Activated CD8-positive, alpha-beta T cell treated with anti-CD3 and anti-CD28 coated beads, Interleukin-2, amount 10 ng/mL, durations not matched to agents 7 days and 5 days (primary cell): ENCODE measurements at regions not wholly inside any gene's neighbourhood (a gene's known extent, or its start where the extent isn't known, plus 50 kb on each side); places are given as distances from the start of the nearest gene placed in this dataset.

Experiments used
- ATAC-seq: fragments of 150-1000 bp; cut with Tn5 transposase; one replicate; pipeline ENCODE4 v1.10.0; 2021; ENCODE audit warnings: moderate library complexity
- CTCF ChIA-PET: fragments of 350-600 bp; sonication (Branson Sonifier 250); formaldehyde crosslinking; loops from one replicate; lab custom pipeline; 2021; ENCODE audit warnings: antibody characterized with exemption; lab: Charles Lee
- POLR2A ChIA-PET: fragments of 350-600 bp; sonication (Branson Sonifier 250); formaldehyde crosslinking; loops from one replicate; lab custom pipeline; 2021; ENCODE audit warnings: antibody characterized with exemption; lab: Charles Lee
- DNase-seq: peaks from one replicate; pipeline ENCODE4 v3.0.0-alpha.2; 2020
- H3K27ac Mint-ChIP-seq: one replicate; pipeline ENCODE4 v1.8.0; 2021; ENCODE audit warnings: mild to moderate bottlenecking, mixed read lengths
- H3K27me3 Mint-ChIP-seq: one replicate; pipeline ENCODE4 v1.8.0; 2021; ENCODE audit warnings: low read depth, mixed read lengths
- H3K36me3 Mint-ChIP-seq: one replicate; pipeline ENCODE4 v1.8.0; 2021; ENCODE audit warnings: low read depth, mixed read lengths
- H3K4me1 Mint-ChIP-seq: one replicate; pipeline ENCODE4 v1.8.0; 2021; ENCODE audit warnings: low read depth, mixed read lengths
- H3K4me3 Mint-ChIP-seq: one replicate; pipeline ENCODE4 v1.8.0; 2021; ENCODE audit warnings: mild to moderate bottlenecking, mixed read lengths
- H3K9me3 Mint-ChIP-seq: one replicate; pipeline ENCODE4 v1.8.0; 2022; ENCODE audit warnings: mixed read lengths; ENCODE audit not compliant: insufficient read depth

DNA sequence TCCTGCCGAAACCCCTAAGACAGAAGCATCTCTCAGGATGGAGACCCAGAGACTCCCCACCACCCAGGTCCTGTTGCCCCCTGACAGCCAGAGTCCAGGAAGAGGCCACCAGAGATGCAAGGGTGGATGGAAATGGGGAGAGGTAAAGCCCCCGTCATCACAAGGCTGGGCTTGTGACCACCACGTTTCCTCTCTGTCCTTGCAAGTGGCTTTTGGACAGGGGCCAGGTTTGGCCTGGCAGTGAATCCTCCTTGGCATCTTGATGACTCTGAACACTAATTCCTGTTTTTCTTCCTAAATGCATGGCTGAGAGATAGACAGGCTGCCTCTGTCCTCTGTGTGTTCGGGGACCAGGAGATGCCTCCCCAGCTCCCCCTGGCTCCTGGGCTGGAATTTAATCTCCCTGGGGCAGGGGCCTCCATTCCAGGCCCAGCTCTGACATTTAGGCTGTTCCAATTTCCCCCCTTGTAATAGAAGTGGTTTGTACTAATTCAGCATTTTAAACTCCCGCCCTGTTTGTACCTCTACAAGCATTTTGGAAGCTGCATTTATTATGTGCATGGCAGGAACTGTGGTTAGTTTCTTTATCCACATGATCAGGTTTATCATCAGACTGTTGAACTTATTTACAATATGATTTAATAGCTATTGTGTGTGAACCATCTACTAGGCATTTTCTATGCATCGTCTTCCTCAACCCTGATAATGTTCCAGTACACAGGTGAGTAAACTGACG, 116.1 kb upstream of the IRX6 start:
- Mint-ChIP-seq H3K27ac (no peak overlapping the region), H3K9me3 (no peaks in the 10 kb centered on the region), H3K36me3 (no peaks in the 10 kb centered on the region), H3K27me3 (no peaks in the 10 kb centered on the region), H3K4me1 (no peaks in the 10 kb centered on the region), H3K4me3 (no peak overlapping the region)
- ChIA-PET CTCF (no interaction called here), POLR2A (no interaction called here)
- DNase-seq = no peak
- ATAC-seq = no peak

DNA sequence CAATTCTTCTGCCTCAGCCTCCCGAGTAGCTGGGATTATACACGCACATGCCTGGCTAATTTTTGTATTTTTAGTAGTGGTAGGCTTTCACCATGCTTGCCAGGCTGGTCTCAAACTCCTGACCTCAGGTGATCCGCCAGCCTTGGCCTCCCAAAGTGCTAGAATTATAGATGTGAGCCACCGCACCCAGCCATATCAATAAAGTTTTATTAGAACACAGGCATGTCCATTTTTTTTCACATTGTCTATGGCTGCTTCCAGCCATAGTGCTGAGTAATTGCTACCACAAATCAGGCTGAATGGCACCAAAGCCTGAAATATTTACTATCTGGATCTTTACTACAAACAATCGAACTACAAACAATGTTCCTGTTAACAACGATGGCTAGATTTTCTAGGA, 114.4 kb upstream of the IRX6 start:
- Mint-ChIP-seq H3K27ac (no peak overlapping the region), H3K36me3 (no peaks in the 10 kb centered on the region), H3K4me3 (no peak overlapping the region), H3K4me1 (no peaks in the 10 kb centered on the region), H3K27me3 (no peaks in the 10 kb centered on the region), H3K9me3 (no peaks in the 10 kb centered on the region)
- ATAC-seq = no peak
- no peak for DNase-seq
- ChIA-PET POLR2A (no interaction called here), CTCF (no interaction called here)

DNA sequence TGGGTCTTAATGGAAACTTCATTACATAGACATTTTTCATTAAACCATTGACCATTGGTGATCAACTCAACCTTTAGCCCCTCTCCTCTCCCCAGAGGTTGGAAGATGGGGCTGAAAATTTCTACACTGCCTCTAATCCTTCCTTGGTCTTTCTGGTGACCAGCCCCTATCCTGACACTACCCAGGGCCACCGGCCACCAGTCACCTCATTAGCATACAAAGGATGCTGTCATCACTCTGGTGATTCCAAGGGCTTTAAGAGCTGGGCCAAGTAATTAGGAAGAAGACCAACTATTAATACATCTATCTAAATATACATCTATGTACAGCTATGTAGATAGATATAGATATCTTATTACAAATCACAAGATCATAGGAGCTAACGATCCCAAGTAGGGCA, 111.2 kb upstream of the IRX6 start:
- H3K27ac Mint-ChIP-seq = no peak overlapping the region
- no peaks in the 10 kb centered on the region for H3K27me3 Mint-ChIP-seq
- ChIA-PET CTCF (no interaction called here), POLR2A (no interaction called here)
- no peak for ATAC-seq
- H3K4me1 Mint-ChIP-seq = no peaks in the 10 kb centered on the region
- H3K4me3 Mint-ChIP-seq = no peak overlapping the region
- no peak for DNase-seq
- no peaks in the 10 kb centered on the region for H3K36me3 Mint-ChIP-seq
- no peaks in the 10 kb centered on the region for H3K9me3 Mint-ChIP-seq

DNA sequence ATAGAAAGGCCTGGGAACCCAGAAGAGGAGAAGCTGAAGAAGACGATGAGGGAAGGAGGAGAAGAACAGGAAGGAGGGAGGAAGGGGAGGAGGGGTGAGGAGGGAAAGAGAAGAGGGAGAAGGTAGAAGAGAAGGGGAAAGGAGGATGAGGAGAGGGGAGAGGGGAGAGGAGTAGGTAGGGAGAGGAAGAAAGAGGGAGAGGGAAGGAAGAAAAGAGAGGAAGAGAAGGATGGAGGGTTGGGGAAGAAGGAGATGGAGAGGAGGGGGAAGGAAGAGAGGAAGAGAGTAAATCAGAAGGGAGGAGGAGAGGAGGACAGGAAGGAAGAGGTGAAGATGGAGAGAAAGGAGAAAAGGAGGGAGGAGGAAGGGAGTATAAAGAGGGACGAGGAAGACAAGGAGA, 109.6 kb upstream of the IRX6 start:
- POLR2A ChIA-PET = no interaction called here
- Mint-ChIP-seq H3K4me1 (no peaks in the 10 kb centered on the region), H3K4me3 (no peak overlapping the region), H3K9me3 (no peaks in the 10 kb centered on the region), H3K27ac (no peak overlapping the region), H3K27me3 (no peaks in the 10 kb centered on the region), H3K36me3 (no peaks in the 10 kb centered on the region)
- CTCF ChIA-PET = no interaction called here
- ATAC-seq (no peak), DNase-seq (no peak)

DNA sequence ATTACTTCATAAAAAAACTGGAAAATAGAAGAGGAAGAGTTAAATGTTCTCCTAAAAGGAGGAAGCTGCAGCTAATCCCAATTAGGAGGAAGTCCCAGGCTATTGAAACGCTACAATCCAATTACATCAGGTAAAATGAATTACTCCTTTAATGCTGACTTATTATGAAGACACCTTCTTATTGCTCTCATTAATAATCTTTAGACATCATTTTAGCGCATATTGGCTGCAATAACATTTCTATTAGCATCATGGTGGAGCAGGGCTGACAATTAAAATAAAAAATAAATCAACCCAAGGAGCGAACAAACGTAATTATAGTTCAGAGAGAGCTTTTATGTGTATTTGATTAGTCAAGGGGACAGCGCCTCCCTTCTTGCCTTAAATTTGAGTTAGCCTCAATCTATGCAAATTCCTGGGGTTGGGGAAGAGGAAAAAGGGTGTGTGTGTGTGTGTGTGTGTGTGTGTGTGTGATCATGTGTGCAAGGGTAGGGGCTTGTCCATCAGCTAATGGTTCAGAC, 109.0 kb upstream of the IRX6 start:
- H3K4me3 Mint-ChIP-seq = no peak overlapping the region
- no peaks in the 10 kb centered on the region for H3K36me3 Mint-ChIP-seq
- DNase-seq = no peak
- ChIA-PET CTCF (no interaction called here), POLR2A (no interaction called here)
- H3K27ac Mint-ChIP-seq = no peak overlapping the region
- no peaks in the 10 kb centered on the region for H3K9me3 Mint-ChIP-seq
- no peaks in the 10 kb centered on the region for H3K27me3 Mint-ChIP-seq
- no peak for ATAC-seq
- H3K4me1 Mint-ChIP-seq = no peaks in the 10 kb centered on the region

GRCh38 chr16:55217392-55217791, 106.6 kb upstream of the IRX6 start:
- H3K27ac Mint-ChIP-seq = no peak overlapping the region

GRCh38 chr16:55221836-55222235, 102.2 kb upstream of the IRX6 start:
- DNase-seq = no peak
- H3K4me1 Mint-ChIP-seq = no peaks in the 10 kb centered on the region
- ATAC-seq = no peak
- no peak overlapping the region for H3K4me3 Mint-ChIP-seq
- H3K27me3 Mint-ChIP-seq = no peaks in the 10 kb centered on the region
- CTCF ChIA-PET = no interaction called here
- no peaks in the 10 kb centered on the region for H3K36me3 Mint-ChIP-seq
- no peak overlapping the region for H3K27ac Mint-ChIP-seq
- peaks cover 13% of the 10 kb centered on the region for H3K9me3 Mint-ChIP-seq
- POLR2A ChIA-PET = no interaction called here

More at GRCh38 chr16:55217392-55217791, 106.6 kb upstream of the IRX6 start:
- H3K4me1 Mint-ChIP-seq = no peaks in the 10 kb centered on the region
- H3K9me3 Mint-ChIP-seq = no peaks in the 10 kb centered on the region
- ChIA-PET POLR2A (no interaction called here), CTCF (no interaction called here)
- H3K4me3 Mint-ChIP-seq = no peak overlapping the region
- no peaks in the 10 kb centered on the region for H3K36me3 Mint-ChIP-seq
- ATAC-seq (no peak), DNase-seq (no peak)
- H3K27me3 Mint-ChIP-seq = no peaks in the 10 kb centered on the region

GRCh38 chr16:55222486-55222885, 101.5 kb upstream of the IRX6 start:
- POLR2A ChIA-PET = no interaction called here
- no peak overlapping the region for H3K27ac Mint-ChIP-seq
- H3K4me3 Mint-ChIP-seq = no peak overlapping the region
- H3K4me1 Mint-ChIP-seq = no peaks in the 10 kb centered on the region
- peaks cover 13% of the 10 kb centered on the region for H3K9me3 Mint-ChIP-seq
- H3K27me3 Mint-ChIP-seq = no peaks in the 10 kb centered on the region
- CTCF ChIA-PET = no interaction called here
- no peak for ATAC-seq
- no peak for DNase-seq
- no peaks in the 10 kb centered on the region for H3K36me3 Mint-ChIP-seq

GRCh38 chr16:55225972-55226542, 97.9 kb upstream of the IRX6 start:
- no peak for ATAC-seq
- Mint-ChIP-seq H3K9me3 (peaks cover 13% of the 10 kb centered on the region), H3K4me1 (no peaks in the 10 kb centered on the region), H3K27me3 (peaks cover 3% of the 10 kb centered on the region), H3K36me3 (no peaks in the 10 kb centered on the region), H3K4me3 (no peak overlapping the region), H3K27ac (no peak overlapping the region)
- DNase-seq = no peak
- POLR2A ChIA-PET = interaction anchor here (0.7 kb wide), 1 partner anchor 1116 kb away, joined by 4 read pairs; no protein-coding TSS in a partner anchor
- CTCF ChIA-PET = no interaction called here

GRCh38 chr16:55232822-55233221, 91.2 kb upstream of the IRX6 start:
- Mint-ChIP-seq H3K27me3 (peaks cover 3% of the 10 kb centered on the region), H3K27ac (no peak overlapping the region), H3K4me1 (no peaks in the 10 kb centered on the region), H3K36me3 (no peaks in the 10 kb centered on the region), H3K4me3 (no peak overlapping the region), H3K9me3 (no peaks in the 10 kb centered on the region)
- ChIA-PET CTCF (no interaction called here), POLR2A (no interaction called here)
- no peak for DNase-seq
- no peak for ATAC-seq

GRCh38 chr16:55233464-55233863, 90.5 kb upstream of the IRX6 start:
- no peaks in the 10 kb centered on the region for H3K4me1 Mint-ChIP-seq
- H3K36me3 Mint-ChIP-seq = no peaks in the 10 kb centered on the region
- peaks cover 3% of the 10 kb centered on the region for H3K27me3 Mint-ChIP-seq
- H3K27ac Mint-ChIP-seq = no peak overlapping the region
- CTCF ChIA-PET = no interaction called here
- H3K9me3 Mint-ChIP-seq = no peaks in the 10 kb centered on the region
- ATAC-seq (no peak), DNase-seq (no peak)
- POLR2A ChIA-PET = no interaction called here
- no peak overlapping the region for H3K4me3 Mint-ChIP-seq

DNA sequence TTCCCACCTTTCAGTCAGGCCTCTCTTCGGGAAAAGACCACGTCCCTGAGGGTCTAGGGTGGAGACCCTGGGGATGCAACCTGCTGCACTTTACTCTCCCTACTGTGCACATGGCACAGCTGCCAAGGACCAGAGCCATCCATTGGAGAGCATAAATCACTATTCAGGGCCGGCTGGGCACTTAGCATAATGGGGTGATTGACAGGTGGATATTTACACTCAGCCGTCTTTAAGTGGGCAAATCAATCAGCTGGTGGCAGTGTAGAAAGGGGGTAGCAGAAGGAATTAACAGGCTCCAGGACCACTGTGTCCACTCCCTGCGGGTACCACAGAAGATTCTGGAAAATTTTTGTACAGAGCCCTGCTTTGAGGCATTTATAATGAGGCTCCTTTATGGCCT, 87.3 kb upstream of the IRX6 start:
- H3K4me3 Mint-ChIP-seq = no peak overlapping the region
- no peak overlapping the region for H3K27ac Mint-ChIP-seq
- ChIA-PET POLR2A (interaction anchor here (0.6 kb wide), 1 partner anchor 1395 kb away, joined by 3 read pairs; no protein-coding TSS in a partner anchor), CTCF (no interaction called here)
- H3K4me1 Mint-ChIP-seq = no peaks in the 10 kb centered on the region
- H3K9me3 Mint-ChIP-seq = no peaks in the 10 kb centered on the region
- DNase-seq (no peak), ATAC-seq (no peak)
- H3K27me3 Mint-ChIP-seq = no peaks in the 10 kb centered on the region
- H3K36me3 Mint-ChIP-seq = no peaks in the 10 kb centered on the region
